Activated naive CD4-positive, alpha-beta T cell (primary cell): ENCODE measurements at regions not wholly inside any gene's neighbourhood (a gene's known extent, or its start where the extent isn't known, plus 50 kb on each side); places are given as distances from the start of the nearest gene placed in this dataset.
"Not testable (repeated sequence)": the region's sequence is repeated elsewhere in the genome, so short reads cannot be mapped to it uniquely, and the experiment has no call there.

Experiments used
- DNase-seq, 4 experiments: peaks; one replicate each; lab custom pipeline; 2025; lab: John Stamatoyannopoulos, UW

DNA sequence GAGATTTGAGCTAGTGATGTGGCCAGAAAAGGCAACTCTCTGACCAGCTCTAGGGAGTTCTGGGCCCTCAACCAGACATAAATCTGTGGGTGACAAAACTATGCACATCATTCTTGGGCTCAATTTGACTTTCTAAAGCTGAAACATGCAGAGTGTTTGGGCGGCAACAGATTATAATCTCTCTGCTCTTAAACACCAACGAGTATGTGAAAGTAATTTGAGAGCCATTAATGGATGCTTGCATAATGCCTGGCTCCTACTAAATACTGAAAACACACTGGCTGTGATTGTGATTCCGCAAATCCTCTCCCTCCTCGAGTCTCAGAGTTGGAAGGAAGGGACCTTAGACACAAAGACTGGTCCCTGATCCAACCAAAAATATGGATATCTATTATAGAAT lies 186.7 kb downstream of the UACA start:
- DNase-seq, result no peak

DNA sequence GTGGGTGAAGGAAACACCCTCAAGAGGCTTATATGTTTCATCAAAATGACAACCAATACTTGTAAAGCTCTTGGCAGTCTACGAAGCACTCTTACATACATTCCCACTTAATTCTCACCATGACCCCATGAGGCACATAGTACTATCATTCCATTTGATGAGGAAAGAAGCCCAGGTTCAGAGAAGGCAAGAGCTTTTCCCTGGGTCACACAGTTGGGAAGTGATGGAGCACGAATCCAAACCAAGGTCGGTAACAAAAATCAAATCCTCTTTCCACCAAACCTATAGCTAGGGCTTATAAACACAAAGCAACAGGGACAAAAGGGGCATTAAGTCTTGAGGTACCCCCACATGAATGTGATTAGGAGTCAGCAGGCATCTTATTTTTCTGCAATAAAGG lies 187.1 kb downstream of the UACA start:
- no peak for DNase-seq

GRCh38 chr15:70575231-70576226 lies 187.8 kb downstream of the UACA start:
- DNase-seq, result no peak

DNA sequence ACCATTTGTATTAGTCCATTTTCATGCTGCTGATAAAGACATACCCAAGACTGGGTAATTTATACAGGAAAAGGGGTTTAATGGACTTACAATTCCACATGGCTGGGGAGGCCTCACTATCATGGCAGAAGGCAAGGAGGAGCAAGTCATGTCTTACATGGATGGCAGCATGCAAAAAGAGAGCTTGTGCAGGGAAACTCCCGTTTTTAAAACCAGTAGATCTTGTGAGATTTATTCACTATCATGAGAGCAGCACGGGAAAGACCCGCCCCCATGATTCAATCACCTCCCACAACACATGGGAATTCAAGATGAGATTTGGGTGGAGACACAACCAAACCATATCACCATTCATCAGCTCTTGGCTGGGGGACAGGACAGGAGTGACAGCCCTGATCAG lies 189.0 kb downstream of the UACA start:
- DNase-seq, result not testable (repeated sequence)

DNA sequence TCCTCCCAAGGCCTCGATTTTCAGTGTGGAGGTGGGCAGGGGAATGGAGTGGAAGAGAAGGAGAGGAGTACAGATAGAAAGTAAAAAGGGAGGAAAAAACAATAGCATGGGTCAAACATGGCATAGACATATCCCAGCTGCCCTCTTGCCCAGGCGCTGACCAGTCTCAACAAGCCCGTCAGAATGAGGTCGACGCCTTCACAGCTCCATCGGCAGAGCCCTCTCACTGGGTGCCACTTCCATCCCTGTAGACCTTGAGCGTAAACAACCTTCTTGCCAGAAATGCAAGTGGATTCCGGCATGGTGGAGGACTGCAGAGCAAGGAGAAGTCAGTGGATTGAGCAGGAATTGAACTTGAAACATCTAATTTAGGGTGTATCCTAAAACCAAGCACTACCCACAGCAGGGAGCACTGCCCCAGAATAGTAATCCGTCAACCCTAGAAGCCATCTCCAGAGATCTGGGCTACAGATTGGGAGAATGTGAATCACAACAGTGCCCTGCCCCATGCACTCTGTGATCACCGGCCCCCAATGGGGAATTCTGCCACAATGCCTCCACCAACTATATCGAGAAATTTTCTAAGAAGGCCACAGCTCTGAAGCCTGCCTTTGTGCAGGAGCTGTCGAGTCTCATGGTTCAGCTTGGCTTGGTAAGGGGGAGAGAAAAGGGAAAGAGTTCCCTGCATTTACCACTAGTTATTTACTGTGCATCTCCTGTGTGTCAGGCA lies 190.1 kb downstream of the UACA start:
- DNase-seq, result no peak

DNA sequence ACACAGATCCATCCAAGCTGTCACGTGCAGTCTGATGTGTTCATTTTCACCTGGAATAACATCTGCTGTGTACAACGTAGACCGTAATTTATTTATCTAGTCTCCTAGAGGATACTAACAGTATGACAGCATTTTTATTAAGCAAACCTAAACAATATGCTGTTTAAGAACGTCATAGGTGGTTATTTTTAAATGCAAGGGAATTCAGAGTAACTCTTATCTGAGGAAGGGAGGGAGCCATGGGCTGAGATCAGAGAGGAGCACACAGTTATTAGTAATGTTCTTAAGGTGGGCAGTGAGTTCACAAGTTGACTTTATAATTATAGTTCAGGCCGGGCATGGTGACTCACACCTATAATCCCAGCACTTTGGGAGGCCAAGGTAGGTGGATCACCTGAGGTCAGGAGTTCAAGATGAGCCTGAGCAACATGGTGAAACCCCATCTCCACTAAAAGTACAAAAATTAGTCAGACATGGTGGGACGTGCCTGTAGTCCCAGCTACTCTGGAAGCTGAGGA lies 193.6 kb downstream of the UACA start:
- DNase-seq, result no peak

DNA sequence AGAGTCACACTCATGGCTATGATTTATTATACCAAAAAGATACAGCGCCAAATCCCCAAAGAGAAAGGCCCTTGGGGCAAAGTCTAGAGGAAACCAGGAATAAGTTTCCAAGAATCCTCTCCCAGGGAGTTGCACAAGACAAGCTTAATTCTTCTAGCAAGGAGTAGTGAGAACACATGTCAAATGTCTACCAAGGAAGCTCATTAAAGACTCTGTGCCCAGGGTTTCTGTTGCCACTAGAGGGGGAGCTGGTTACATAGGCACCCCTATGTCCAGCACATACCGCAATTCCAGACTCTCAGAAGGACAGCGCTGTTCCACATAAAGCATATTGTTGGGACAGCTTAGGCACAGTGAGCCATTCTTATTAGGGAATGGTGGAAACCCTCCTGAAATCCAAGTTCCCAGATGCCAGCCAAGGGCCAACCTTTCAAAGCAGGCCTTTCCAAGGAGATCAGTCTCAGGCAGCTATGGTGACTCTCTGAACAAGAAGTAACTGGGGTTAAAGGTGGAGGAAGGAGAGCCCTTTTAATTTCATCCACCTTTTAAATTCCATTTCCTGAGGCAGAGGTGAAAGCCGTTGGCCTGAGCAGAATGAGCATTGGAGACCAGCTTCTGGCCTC lies 194.2 kb downstream of the UACA start:
- DNase-seq, result no peak

DNA sequence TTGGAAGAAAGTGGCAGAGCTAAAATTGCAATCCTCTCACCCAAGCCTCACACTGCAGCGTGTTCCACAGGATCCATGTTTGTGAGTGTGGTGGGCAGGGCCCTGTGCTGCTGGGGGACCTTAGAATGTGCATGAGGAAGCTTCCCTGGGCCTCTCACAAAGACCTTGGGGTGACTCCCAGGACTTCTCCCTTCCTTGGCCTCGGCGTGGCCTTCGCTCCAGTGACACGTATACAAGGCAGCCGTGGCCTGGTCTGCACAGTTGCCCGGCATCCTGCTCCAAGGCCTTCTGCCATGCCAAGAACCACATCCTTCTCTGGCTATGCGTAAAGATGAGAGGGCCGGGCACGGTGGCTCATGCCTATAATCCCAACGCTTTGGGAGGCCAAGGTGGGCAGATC lies 196.4 kb downstream of the UACA start:
- no peak for DNase-seq

GRCh38 chr15:70566047-70566835 lies 197.1 kb downstream of the UACA start:
- no peak for DNase-seq

DNA sequence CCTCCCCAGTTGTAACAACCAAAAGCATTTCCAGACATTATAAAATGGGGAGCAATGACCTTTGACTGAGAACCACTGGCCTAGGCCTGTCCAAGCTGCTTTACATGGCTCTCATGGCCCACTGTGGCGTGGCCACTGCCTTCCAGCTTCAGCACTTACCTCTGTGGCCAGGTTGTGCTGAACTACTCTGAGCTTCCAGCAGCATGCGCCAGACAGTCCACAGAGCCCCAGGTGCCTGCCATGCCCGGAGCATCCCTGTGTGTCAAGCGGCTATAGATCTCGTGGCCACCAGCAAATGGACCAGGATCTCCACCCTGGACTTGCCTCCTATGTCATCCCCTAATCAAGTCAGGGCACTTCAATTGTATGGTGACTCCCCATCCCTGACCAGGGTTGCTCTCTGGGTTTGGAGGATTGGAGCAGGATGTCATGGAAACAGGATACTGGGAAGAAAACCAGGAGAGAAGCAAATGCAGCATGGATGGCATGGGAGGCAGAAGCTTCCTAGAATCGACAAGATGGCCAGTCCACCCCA lies 199.7 kb downstream of the UACA start:
- no peak for DNase-seq

- no peak for DNase-seq
These were observed 200.5 kb downstream of the UACA start for GRCh38 chr15:70562906-70563305.

DNA sequence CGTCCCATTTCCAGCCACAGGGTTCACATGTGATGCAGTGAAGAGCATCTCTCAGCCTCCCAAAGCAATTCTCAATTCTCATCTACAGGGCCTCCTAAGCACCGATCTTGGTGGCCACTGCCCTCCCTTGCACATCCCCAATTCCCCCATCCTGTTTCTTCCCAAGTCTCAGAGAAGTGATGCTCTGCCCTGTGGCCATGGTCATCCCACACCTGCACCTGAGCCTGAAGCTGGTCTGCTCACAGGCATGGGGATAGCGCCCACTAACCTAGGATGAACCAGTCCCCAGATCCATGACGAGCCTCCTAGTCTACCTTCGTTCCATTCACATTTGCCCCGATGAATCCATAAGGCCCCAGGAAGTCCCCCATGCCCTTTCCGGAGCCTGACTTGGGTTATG lies 201.5 kb downstream of the UACA start:
- no peak for DNase-seq

DNA sequence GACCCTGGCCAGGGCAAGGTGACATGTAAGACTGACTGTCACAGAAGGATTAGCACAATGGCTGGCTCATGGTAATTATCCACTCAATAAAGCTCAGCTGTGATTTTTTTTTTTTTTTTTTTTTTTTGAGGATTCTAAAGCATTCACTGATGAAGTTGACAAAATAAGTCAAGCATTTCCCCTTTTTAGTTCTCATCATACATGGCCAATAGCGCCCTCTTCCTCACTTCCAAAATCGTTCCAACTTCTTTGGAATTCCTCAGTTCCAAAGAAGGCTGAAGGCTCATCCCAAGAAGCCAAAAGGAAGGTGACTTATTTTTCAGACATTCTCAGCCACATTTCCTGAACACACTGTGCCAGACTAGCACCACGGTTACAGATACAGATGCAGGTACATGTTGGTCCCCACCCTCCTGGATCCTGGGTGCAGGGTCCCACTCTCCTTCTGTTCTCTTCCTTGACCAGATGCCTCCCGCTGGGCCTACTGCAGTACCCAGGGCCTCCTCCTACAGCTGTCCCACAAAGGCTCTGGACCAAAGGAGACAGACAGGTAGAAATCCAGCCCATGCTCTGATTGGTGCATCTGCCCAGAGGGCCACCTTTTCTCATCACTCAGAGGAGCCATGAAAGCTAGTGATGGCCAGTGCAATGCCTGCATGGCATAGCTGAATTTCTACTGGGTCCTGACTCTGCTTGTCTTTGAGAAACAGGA lies 202.6 kb downstream of the UACA start:
- DNase-seq, result no peak

- DNase-seq, result peak in 2 of 4 experiments; percentile 29 to 58
These were observed 203.8 kb downstream of the UACA start for GRCh38 chr15:70559265-70560239.

DNA sequence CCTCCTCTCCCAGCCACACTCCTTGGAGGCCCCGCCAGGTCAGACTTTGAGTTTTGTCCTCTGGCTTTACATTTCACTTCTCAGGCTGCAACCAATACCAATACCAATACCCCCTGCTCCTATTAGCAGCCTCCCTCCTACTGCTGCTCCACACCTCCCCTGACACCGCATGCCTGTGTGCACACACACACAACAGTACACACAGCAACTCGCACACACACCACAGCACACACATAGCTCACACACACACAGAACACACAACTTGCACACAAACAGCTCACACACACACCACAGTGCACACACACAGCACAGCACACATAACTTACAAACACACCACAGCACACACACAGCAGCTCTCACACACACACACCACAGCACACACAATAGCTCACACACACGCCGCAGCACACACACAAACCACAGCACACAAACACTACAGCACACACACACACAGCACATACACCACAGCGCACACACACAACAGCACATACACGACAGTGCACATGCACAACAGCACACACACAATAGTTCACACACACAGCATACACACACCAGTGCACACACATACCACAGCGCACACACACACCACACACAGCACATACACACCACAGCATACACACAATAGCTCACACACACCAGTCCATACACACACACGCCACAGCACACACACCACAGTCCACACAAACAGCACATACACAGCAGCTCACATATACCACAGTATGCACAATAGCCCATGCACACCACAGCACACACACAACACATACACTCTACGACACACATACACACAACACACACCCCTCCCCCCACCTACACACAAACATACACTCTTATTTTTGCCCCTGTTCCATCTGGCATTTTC lies 204.7 kb downstream of the UACA start:
- DNase-seq, result no peak

- DNase-seq, result no peak
These were observed 205.7 kb downstream of the UACA start for GRCh38 chr15:70557521-70558258.

GRCh38 chr15:70556779-70557178 lies 206.6 kb downstream of the UACA start:
- no peak for DNase-seq
